Astrocyte of the spinal cord (primary cell): ENCODE measurements at regions not wholly inside any gene's neighbourhood (a gene's known extent, or its start where the extent isn't known, plus 50 kb on each side); places are given as distances from the start of the nearest gene placed in this dataset.
"Not testable (repeated sequence)": the region's sequence is repeated elsewhere in the genome, so short reads cannot be mapped to it uniquely, and the experiment has no call there.

Source experiments
- DNase-seq: peaks from one replicate; pipeline ENCODE4 v3.0.0; 2011; ENCODE audit warnings: low read depth, low spot score
- H3K4me3 ChIP-seq: 2 replicates; pipeline ENCODE4 v1.5.1; 2011; ENCODE audit warnings: low read depth, mild to moderate bottlenecking, low read length, moderate library complexity
- in situ Hi-C: cut with HindIII; loops from 2 replicates; pipeline ENCODE4 v1.10.0; 2017; ENCODE audit warnings: low sequenced_read_pairs
- TF ChIP-seq, protein P1 (sequence below): IDR thresholded peaks from 2 replicates; pipeline ENCODE4 v1.5.1; 2012; ENCODE audit warnings: low read depth, mild to moderate bottlenecking, low read length, inconsistent platforms

DNA sequence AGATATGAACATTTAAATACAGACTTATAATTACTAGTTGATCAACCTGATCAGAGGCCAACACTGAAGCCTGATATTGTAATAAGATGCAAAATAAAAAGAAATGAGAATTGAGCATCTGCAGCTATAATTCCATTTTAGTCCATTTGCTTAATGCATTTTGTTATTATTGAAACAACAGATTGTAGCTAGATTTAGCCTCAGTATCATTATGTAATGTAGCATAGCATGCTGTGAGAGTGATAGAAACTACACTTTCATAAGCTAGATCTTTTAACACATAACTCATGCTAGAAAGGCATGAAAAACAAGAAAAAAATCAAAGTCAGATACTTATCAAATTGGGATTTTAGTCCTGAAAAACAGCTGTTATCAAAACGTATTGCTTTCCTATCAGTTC, 292.7 kb upstream of the ADARB2 start:
- TF ChIP-seq, protein P1, sequence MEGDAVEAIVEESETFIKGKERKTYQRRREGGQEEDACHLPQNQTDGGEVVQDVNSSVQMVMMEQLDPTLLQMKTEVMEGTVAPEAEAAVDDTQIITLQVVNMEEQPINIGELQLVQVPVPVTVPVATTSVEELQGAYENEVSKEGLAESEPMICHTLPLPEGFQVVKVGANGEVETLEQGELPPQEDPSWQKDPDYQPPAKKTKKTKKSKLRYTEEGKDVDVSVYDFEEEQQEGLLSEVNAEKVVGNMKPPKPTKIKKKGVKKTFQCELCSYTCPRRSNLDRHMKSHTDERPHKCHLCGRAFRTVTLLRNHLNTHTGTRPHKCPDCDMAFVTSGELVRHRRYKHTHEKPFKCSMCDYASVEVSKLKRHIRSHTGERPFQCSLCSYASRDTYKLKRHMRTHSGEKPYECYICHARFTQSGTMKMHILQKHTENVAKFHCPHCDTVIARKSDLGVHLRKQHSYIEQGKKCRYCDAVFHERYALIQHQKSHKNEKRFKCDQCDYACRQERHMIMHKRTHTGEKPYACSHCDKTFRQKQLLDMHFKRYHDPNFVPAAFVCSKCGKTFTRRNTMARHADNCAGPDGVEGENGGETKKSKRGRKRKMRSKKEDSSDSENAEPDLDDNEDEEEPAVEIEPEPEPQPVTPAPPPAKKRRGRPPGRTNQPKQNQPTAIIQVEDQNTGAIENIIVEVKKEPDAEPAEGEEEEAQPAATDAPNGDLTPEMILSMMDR: no peak
- DNase-seq: no peak
- H3K4me3 ChIP-seq: no peak overlapping the region
- in situ Hi-C loops: no loop called here

DNA sequence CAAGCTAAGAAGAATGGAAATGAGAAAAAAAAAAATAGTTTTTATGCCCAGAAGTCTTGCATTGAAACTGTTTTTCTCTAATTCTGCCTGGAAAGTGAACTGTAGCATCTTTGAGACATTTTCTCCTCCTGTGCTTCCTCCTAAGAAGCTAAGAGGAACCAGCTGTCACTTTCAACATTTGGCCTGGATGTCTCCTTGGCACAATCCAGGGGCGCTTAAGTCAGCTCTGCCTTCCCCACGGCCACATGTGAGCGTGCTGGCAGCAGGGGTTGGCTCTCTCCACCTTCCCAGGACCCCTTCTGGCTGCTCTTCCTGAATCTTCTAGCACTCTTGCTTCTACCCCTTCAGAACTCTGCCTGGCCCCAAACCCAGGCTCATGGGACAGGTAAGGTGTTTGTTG, 289.6 kb upstream of the ADARB2 start:
- DNase-seq: no peak
- TF ChIP-seq, protein P1: no peak
- in situ Hi-C loops: no loop called here
- no peak overlapping the region for H3K4me3 ChIP-seq

DNA sequence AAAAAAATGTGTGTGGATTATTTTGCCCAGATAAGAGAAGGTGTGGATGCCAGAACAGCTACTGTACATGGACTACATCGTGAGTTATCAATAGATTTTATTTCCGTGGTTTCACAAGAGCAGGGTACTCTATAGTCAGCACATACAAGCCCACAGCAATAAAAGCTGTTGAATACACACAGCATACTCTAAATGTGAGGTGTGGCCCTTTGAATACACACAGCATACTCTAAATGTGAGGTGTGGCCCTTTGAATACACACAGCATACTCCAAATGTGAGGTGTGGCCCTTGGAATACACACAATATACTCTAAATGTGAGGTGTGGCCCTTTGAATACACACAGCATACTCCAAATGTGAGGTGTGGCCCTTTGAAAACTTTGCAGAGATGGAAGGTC, 287.4 kb upstream of the ADARB2 start:
- in situ Hi-C loops, H3K4me3 ChIP-seq: not testable (repeated sequence)

DNA sequence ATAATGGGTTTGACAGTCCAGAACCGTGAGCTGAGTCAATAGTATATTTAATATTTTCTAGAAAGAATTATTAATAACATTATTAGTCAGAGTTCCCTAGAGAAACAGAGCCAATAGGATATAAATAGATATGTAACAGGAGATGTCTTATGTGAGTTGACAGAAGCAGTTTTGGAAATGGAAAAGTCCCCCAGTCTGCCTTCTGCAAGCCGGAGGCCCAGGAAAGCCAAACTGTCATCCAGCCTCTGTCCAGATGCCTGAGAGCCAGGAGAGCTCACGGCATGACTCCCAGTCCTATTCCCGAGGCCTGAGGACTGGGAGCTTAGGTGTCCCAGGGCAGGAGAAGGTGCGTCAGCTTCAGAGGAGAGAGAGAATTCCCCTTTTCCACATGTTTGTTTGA, 286.4 kb upstream of the ADARB2 start:
- no peak for DNase-seq
- TF ChIP-seq, protein P1: no peak
- no peak overlapping the region for H3K4me3 ChIP-seq
- in situ Hi-C loops: no loop called here

More for the DNA sequence above, 287.4 kb upstream of the ADARB2 start:
- DNase-seq: not testable (repeated sequence)

DNA sequence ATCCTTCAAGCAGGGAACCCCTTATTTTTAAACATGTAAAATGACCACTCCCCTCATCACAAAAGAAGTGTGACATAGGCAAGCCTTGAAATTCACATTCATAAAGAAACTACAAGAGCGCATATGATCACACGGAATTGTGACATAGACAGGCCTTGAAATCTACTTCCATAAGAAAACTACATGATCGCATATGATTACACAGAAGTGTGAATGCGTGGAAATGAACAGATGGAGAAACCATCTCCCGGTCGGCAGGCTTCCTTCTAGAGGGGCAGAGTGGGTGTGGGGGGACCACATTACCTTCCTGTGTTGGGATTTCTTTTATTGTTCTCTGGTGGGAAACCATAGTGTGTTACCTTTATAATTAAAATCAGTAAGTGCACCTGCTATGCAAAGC, 285.1 kb upstream of the ADARB2 start:
- in situ Hi-C loops: no loop called here
- TF ChIP-seq, protein P1: no peak
- no peak overlapping the region for H3K4me3 ChIP-seq
- DNase-seq: no peak

DNA sequence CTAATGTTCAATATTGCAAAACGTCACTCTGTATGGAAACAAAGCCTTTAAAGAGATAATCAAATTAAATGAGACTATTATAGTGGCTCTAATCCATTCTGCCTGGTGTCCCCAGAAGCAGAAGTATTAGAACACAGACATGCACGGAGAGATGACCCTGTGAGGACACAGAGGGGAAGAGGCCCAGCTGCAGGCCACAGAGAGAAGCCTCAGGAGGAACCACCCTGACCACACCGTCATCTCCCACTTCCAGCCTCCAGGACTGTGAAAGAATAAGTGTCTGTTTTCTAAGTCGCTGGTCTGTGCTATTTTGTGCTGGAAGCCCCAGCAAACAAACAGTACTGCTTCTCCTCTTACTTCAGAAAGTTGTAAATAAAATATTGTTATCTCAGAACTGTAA, 283.5 kb upstream of the ADARB2 start:
- DNase-seq: no peak
- TF ChIP-seq, protein P1: no peak
- no peak overlapping the region for H3K4me3 ChIP-seq
- in situ Hi-C loops: no loop called here

DNA sequence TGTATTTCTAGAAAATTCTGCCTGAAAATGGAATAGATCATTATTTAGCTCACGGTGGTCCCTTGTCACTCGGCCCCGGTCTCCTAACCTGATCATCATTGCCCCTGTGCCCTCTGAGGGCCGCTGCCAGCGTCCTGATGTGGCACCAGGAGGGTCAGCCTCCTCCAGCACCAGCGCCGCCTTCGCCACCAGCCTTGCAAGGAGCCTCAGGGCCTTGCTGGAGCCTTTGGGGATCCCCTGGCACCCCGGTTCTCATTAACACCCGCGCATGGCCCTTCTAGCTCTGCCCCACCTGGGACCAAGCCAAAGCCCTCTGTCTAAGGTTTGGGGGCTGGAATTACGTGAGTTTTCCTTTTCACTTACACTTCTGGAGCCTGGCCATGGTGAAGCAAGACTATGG, 282.5 kb upstream of the ADARB2 start:
- TF ChIP-seq, protein P1: no peak

More for the DNA sequence above, 282.5 kb upstream of the ADARB2 start:
- H3K4me3 ChIP-seq: no peak overlapping the region
- in situ Hi-C loops: no loop called here
- DNase-seq: no peak
